Bone marrow (tissue), 2 donors: ENCODE measurements at regions not wholly inside any gene's neighbourhood (a gene's known extent, or its start where the extent isn't known, plus 50 kb on each side); places are given as distances from the start of the nearest gene placed in this dataset.

Experiments used
- DNase-seq, 2 donors: peaks; one replicate each; lab custom pipeline; 2025; lab: John Stamatoyannopoulos, UW

GRCh38 chr12:45102818-45103217 lies 51.9 kb upstream of the DBX2 start:
- no peak for DNase-seq

GRCh38 chr12:45105996-45106395 lies 55.1 kb upstream of the DBX2 start:
- no peak for DNase-seq

GRCh38 chr12:45112306-45112705 lies 61.4 kb upstream of the DBX2 start:
- no peak for DNase-seq

GRCh38 chr12:45121224-45121623 lies 70.3 kb upstream of the DBX2 start:
- no peak for DNase-seq

- DNase-seq: no peak
These were observed 72.0 kb upstream of the DBX2 start for GRCh38 chr12:45122768-45123380.

- no peak for DNase-seq
These were observed 73.7 kb upstream of the DBX2 start for GRCh38 chr12:45124485-45125155.

- no peak for DNase-seq
These were observed 75.1 kb upstream of the DBX2 start for GRCh38 chr12:45125997-45126396.

GRCh38 chr12:45128637-45129036 lies 77.7 kb upstream of the DBX2 start:
- no peak for DNase-seq

- peak in 1 of 2 donors; percentile 26 for DNase-seq
These were observed 80.0 kb upstream of the DBX2 start for GRCh38 chr12:45130881-45131281.

- no peak for DNase-seq
These were observed 80.6 kb upstream of the DBX2 start for GRCh38 chr12:45131506-45131905.

GRCh38 chr12:45138609-45139008 lies 77.3 kb upstream of the ANO6 start:
- no peak for DNase-seq

GRCh38 chr12:45148006-45148405 lies 67.9 kb upstream of the ANO6 start:
- DNase-seq: no peak

- DNase-seq: no peak
These were observed 67.3 kb upstream of the ANO6 start for GRCh38 chr12:45148619-45149018.

- DNase-seq: no peak
These were observed 50.6 kb upstream of the ANO6 start for GRCh38 chr12:45165284-45165683.

- no peak for DNase-seq
These were observed 49.8 kb upstream of the ANO6 start for GRCh38 chr12:45166056-45166455.
